PFSK-1 (cell line): ENCODE measurements at regions not wholly inside any gene's neighbourhood (a gene's known extent, or its start where the extent isn't known, plus 50 kb on each side); places are given as distances from the start of the nearest gene placed in this dataset.

Experiments
- POLR2AphosphoS5 ChIP-seq: IDR thresholded peaks from 2 replicates; pipeline ENCODE4 v1.6.1; 2012; ENCODE audit warnings: low read depth, mild to moderate bottlenecking, control low read depth, low read length, moderate library complexity
- TAF1 ChIP-seq: IDR thresholded peaks from 2 replicates; pipeline ENCODE4 v1.6.1; 2012; ENCODE audit warnings: low read length, control low read depth, borderline replicate concordance; ENCODE audit not compliant: insufficient read depth

DNA sequence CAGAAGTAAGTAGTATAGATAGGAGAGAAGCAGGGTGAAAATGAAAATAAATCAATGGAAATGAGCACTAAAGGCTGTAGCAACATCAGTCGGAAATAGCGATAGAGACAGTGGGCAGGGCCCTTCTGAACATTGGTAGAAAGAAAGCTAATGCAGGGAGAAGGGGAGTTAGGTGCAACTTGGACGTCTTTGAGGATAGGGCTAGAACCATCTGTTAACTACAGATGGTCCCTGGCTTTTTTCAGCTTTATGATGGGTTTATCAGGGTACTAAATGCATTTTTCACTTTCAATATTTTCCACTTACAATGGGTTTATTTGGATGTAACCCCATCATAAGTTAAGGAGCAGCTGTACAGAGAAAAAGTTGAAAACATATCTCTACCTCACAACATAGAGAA is 72.8 kb upstream of the CNR1 start:
- no peak for TF ChIP-seq TAF1
- TF ChIP-seq POLR2AphosphoS5 = no peak
